ENCODE measurements at regions not wholly inside any gene's neighbourhood (a gene's known extent, or its start where the extent isn't known, plus 50 kb on each side); places are given as distances from the start of the nearest gene placed in this dataset.
"Not testable (repeated sequence)": the region's sequence is repeated elsewhere in the genome, so short reads cannot be mapped to it uniquely, and the experiment has no call there.

DNA sequence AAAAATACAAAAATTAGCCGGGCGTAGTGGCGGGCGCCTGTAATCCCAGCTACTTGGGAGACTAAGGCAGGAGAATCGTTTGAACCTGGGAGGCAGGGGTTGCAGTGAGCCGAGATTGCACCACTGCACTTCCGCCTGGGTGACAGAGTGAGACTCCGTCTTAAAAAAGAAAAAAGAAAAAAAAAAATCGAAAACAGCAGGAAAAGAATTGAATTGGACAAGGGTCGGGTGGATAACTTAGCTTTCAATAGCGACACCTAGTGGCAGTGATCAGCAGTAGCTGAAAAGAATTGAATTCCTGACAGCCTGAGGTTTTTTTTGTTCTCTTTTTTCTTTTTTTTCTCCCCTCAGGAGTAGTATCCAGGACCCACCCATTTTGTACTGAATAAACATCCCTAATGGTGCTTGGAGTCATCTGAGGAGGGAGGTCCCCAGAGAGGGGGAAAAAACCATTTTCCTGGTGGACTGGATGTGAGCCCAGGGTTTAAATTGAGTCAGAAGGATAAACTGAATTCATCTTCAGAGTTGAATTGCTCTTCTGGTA is 55.1 kb downstream of the CYCS start:
- DNase-seq (ENCODE audit: low spot score), result peak; percentile 42

DNA sequence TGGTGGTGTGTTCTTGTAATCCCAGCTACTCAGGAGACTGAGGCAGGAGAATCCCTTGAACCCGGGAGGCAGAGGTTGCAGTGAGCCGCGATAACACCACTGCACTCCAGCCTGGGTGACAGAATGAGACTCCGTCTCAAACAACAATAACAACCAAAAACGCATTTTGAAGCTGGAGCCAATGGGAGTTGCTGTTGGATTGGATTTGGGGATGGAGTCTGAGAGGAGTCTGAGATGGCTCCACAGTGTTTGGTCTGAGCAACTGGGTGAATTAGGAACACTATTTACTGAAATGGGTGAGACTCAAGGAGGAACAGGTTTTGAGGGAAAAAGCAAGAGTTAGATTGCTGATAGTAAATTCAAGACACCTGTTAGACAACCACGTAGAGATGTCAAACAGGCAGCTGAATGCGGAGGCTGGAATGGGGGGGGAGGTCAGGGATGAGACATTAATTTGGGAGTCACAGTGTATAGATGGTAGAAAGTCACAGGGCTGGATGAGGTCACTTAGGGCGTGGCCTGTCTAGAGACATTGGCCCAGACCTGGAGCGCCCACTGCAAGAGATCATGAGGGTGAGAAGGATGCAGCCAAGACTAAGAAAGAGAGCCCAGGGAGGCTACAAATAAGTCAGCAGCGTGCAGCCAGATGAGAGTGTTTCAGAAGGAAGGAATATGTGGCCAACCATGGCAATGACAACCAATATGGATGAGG is 56.4 kb downstream of the CYCS start:
- DNase-seq (ENCODE audit: low spot score), result no peak

DNA sequence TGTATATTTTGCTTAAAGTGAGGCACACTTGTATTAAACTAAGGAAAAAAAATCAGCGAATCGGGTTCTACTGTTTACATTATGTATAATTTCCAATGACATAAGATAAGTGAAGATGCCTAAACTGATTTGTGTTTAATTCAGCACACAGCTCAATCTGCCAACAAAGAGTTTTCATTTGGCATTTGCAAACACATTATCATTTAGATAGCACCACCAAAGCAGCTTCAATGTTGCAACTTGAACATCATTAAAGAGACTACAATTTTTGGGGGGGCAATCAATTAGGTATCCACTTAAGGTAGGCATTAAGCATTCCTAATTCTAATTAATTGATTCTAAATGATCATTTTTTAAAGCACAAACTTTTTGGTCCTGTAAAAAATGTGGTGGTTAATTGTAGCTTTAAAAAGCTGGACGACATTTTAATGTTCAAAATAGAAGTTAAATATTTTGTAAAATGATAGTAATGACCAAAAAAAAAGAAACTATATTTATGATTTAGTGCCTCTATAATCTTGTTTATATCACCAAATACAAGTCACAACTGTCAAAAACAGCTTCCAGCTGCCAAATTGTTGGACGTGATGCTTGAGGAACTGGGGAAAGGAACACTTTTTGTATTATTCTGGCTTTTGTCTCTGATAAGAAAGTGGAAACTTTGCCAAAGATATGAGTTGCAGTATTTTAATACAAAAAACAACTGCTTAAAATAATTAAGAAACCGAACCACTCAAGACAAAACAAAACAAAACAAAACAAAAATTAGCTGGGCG is 57.1 kb downstream of the CYCS start:
- no peak for DNase-seq (ENCODE audit: low spot score)

GRCh38 chr7:25066253-25066652 is 58.8 kb downstream of the CYCS start:
- no peak for DNase-seq (ENCODE audit: low spot score)

DNA sequence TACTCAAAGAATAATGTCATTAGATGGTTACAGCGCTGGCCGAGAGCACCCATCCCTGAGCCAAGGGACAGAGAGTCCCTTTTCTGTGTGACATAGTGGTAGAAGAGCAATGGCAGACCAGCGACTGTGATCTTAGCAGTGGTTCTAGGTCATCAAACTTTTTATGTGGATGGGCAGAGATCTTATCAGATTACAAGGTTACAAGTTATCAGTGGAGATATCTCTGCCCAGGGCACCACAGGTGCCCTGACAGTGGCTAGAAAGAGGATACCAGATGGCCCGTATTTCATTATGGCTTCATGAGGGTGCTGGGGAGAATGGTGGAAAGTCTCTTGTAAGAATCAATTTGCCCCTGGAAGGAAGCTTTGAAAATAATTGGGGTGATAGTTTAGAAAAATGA is 62.7 kb downstream of the CYCS start:
- no peak for DNase-seq (ENCODE audit: low spot score)

DNA sequence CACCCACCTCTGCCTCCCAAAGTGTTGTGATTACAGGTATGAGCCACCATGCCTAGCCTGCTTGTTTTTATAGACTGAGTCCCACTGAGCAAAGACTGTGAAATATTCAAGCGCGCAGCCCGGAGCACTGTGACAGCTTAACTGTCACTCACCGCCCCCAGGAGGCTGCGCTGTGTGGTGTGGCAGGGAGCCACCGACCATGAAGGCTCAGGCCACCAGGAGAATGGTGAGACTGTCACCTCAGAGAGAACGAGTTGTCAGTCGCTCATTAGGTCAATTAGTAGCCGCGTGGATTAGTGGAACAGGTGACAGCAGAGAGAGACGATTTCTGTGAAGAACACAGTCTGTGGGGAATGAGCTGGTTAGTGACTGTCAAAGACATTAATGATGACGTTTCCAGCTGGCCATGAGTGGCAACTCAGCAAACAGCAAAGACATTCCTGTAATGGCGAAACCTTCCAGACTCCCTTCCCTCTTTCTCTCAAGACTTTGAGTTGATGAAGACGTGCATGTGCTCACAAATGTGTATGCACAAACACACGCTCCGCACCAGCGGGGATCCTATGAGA is 64.5 kb downstream of the CYCS start:
- DNase-seq (ENCODE audit: low spot score), result no peak

GRCh38 chr7:25059576-25059975 is 65.5 kb downstream of the CYCS start:
- no peak for DNase-seq (ENCODE audit: low spot score)

DNA sequence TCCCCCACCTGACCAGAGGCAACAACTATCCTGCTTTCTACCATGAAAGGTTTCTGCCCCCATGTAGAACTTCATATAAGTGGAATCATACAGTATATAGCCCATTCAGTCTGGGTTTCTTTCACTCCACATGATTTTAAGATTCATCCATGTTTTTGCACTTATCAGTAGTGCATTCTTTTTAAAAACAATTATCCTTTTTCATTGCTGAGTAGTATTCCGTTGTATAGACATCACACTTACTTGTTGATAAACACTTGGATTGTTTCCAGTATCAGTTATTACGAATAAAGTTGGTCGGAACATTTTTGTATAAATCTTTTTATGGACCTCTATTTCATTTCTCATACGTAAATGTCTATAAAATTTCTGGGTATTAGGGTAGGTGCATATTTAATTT is 68.7 kb downstream of the CYCS start:
- no peak for DNase-seq (ENCODE audit: low spot score)

DNA sequence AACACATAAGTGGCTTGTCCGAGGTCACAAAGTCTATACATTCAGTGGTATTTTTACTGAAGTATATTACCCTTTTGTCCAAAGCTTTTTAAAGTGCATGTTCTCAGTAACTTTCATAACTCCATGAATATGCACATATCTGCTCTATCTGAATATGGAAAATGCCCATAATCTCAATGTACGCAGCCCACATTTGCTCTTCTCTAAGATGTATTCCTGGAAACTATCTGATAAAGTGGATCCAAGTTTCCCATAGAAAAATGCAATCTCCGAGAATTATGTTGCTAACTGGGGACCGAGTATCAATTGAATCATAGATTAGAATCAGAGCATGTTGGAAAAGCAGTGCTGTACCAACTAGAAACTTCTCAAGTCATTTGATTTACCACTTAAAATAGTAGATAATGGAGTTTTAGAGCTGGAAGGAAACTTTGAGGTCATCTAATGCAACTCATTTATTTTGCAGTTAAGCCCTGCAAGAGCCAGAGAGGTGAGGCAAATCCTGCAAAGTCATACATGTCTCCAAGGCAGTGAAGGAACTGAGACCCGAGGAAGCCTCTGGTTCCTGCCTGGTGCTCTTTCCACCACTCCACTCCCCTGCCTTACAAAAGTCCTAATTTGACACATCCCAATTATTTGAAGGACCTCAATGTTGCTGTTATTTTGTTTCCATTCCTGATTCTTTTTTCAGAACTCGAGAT is 69.4 kb downstream of the CYCS start:
- DNase-seq (ENCODE audit: low spot score), result no peak

GRCh38 chr7:25054819-25055519 is 70.1 kb downstream of the CYCS start:
- no peak for DNase-seq (ENCODE audit: low spot score)

DNA sequence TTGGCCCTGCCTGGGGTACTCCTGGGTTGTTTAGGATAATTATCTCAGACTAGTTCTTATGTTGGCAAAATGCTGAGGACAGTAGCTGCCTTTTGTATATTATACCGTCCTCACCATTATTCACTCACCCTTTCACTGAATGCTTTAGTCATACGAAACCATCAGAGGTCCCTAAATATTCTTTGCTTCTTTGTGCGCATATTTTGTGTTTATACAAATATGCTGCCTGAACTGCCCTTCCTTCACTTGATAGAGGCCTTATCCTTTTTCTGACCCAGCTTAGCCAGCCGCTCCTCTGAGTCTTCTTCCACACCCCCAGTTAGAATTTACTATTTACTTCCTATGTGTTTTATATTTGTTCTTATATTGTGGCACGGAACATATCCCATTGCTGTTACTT is 70.2 kb upstream of the OSBPL3 start:
- no peak for DNase-seq (ENCODE audit: low spot score)

GRCh38 chr7:25048444-25048834 is 68.5 kb upstream of the OSBPL3 start:
- DNase-seq (ENCODE audit: low spot score), result no peak

DNA sequence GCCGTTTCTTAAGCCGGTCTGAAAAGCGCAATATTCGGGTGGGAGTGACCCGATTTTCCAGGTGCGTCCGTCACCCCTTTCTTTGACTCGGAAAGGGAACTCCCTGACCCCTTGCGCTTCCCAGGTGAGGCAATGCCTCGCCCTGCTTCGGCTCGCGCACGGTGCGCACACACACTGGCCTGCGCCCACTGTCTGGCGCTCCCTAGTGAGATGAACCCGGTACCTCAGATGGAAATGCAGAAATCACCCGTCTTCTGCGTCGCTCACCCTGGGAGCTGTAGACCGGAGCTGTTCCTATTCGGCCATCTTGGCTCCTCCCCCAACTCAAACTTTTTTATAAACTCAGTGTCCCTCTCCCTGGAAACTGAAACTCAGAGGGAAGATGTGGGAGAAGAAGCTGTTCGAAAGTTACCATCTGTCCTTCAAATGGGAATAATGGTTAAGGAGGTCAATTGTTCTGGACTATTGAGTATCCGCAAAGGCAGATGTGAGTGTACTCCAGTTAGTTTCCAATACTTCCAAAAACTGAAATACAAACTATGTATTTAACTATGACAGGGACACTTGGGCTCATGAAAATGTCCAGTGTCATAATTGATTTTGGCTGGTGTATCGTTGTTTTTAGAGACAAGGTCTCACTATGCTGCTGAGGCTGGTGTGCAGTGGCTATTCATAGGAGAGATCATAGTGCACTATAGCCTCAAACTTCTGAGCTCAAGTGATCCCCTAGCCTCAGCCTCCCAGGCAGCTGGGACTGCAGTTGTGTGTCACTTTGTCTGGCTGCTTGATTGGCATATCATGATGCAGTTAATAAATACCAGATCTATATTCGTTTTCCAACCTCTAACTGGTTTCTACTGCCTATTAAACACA is 67.8 kb upstream of the OSBPL3 start:
- not testable (repeated sequence) for DNase-seq (ENCODE audit: low spot score)

GRCh38 chr7:25037325-25037724 is 57.3 kb upstream of the OSBPL3 start:
- no peak for DNase-seq (ENCODE audit: low spot score)

DNA sequence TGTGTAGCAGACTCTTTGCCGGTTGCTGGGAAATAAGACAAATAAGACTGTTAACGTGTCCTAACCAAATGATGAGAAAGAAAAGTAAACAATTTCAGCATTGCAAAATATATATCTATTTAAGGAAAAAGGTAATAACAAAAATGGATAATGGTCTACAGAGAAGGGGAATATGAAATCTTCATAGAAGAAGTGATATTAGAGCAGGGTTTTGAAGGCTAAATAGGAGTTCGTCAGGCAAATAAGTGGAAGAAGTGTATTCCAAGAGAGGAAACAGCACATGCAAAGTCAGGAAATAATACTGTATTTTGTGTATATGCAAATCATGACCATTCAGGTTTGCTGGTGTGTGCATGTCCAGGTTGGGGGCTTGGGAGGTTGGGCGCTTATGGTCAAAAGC is 55.3 kb upstream of the OSBPL3 start:
- DNase-seq (ENCODE audit: low spot score), result no peak

DNA sequence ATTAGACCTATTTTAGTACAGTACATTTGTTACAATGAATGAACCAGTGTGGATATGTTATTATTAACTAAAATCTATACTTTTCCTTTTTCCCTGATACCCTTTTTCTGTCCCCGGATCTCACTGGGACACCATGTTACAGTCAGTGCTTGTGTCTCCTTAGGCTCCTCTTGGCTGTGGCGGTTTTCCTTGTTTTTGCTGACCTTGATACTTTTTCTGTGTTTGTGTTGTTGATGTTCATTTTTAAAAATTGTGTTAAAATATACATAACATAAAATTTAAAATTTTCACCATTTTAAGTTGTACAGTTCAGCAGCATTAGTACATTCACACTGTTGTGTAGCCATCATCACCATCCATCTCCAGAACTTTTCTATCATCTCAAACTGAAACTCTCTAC is 54.2 kb upstream of the OSBPL3 start:
- no peak for DNase-seq (ENCODE audit: low spot score)

DNA sequence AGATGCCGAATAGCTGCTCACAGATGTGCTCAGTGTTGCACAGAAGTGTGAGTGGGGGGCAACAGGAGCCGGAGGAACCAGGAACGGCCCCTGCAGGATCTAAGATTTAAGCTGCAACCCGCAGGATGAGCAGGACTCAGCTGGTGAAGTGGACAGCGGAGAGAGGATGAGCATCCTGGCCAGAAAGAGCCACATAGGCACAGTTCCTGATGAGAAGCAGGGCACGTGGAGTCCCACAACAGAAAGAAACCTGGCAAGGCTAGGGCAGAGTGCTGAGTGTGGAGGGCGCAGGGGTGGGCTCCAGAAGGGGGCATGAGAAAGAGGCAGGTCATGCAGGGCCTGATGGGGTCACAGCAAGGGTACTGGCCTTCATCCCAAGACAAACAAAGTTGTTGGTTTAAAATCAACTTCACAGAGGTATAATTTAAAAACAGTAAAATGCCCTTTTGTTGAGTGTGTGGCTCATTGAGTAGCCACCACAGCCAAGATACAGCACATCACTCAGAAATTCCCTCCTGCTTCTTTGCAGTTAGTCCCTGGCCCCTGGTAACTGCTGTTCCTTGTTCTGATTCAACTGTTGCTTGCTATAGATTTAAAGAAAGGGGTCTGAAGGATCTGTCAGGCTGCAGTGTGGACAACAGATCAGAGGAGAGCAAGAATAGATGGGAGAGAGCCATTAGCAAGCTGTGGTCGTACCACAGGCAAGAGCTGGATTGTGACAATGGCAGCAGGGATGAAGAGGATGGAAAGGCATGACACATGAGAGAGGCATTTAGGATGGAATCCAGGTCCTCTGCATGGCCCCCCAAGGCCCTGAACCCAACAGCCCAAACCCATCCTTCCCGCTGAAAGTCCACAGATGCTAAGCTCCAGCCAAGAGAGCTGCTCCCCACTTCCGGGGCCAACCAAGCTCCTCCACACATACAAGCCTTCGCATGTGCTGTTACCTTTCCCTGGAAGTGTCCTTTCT is 53.1 kb upstream of the OSBPL3 start:
- no peak for DNase-seq (ENCODE audit: low spot score)

DNA sequence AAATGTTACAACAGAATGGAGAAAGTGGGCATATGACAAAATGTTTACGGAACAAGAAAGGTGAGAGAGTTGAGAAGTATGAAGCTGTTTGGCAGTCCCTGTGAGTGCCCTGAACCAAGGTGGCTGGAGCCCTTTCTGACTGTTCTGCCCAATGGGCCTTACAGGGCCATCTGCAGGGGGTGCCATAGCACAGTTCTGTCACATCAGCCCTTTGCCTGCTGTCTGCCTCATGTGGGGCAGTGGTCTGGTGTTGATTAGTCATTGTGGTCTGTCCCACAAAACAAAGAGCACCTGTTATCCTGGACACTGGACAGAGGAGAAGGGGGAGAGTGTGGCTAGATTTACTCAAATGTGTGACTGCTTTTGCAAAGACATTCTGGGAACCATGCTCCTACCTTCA is 51.5 kb upstream of the OSBPL3 start:
- no peak for DNase-seq (ENCODE audit: low spot score)

GRCh38 chr7:25031007-25031406 is 51.0 kb upstream of the OSBPL3 start:
- no peak for DNase-seq (ENCODE audit: low spot score)
